H1 (cell line): ENCODE measurements at regions not wholly inside any gene's neighbourhood (a gene's known extent, or its start where the extent isn't known, plus 50 kb on each side); places are given as distances from the start of the nearest gene placed in this dataset.

Experiments used
- CTCF ChIA-PET: fragments of 300-600 bp; sonication (Branson Sonifier 250); formaldehyde crosslinking; loops from one replicate; lab custom pipeline; 2021; ENCODE audit not compliant: partially characterized antibody; lab: Charles Lee
- POLR2A ChIA-PET: fragments of 300-600 bp; sonication (Branson Sonifier 250); formaldehyde crosslinking; loops from one replicate; lab custom pipeline; 2021; ENCODE audit warnings: inconsistent platforms; ENCODE audit not compliant: partially characterized antibody; lab: Charles Lee
- DNase-seq, 2 experiments: peaks; one replicate each; pipeline versions ENCODE4 v3.0.0 to v3.0.0-alpha.2; 2010 to 2022; ENCODE audit warnings: low spot score in 2 of 2, low read depth in 1 of 2, mixed read lengths in 1 of 2
- FAIRE-seq: peaks from 2 replicates; lab custom pipeline; 2011; peaks lifted over from hg19 to GRCh38; lab: Jason Lieb, UNC
- H2AFZ ChIP-seq: 2 replicates; pipeline ENCODE4 v1.8.1; 2012; ENCODE audit warnings: low read length, inconsistent platforms
- H2AK5ac ChIP-seq: 2 replicates; pipeline ENCODE4 v1.6.1; 2013; ENCODE audit warnings: low read depth, low read length
- H2BK120ac ChIP-seq: replicated peaks from 2 replicates; pipeline ENCODE3; 2013; ENCODE audit warnings: low read depth, low read length, inconsistent platforms
- H2BK12ac ChIP-seq: 2 replicates; pipeline ENCODE4 v1.6.1; 2013; ENCODE audit warnings: low read depth, low read length
- H2BK15ac ChIP-seq: 2 replicates; pipeline ENCODE4 v1.6.1; 2013; ENCODE audit warnings: low read length
- H2BK20ac ChIP-seq: 2 replicates; pipeline ENCODE4 v1.6.1; 2013; ENCODE audit warnings: low read length
- H2BK5ac ChIP-seq: 2 replicates; pipeline ENCODE4 v1.6.1; 2013; ENCODE audit warnings: low read depth, low read length
- H3K14ac ChIP-seq: 2 replicates; pipeline ENCODE4 v1.6.1; 2013; ENCODE audit warnings: inconsistent platforms; ENCODE audit not compliant: insufficient read length
- H3K18ac ChIP-seq: 2 replicates; pipeline ENCODE4 v1.6.1; 2013; ENCODE audit warnings: low read length; ENCODE audit errors: extremely low read depth
- H3K23ac ChIP-seq: 2 replicates; pipeline ENCODE4 v1.6.1; 2013; ENCODE audit warnings: inconsistent platforms; ENCODE audit not compliant: insufficient read length
- H3K23me2 ChIP-seq: 2 replicates; pipeline ENCODE4 v1.6.1; 2013; ENCODE audit warnings: low read depth, low read length
- H3K27ac ChIP-seq: 2 replicates; pipeline ENCODE4 v1.6.1; 2011; ENCODE audit warnings: low read depth, low read length, inconsistent platforms
- H3K27me3 ChIP-seq, 4 experiments: replicated peaks in 1 of 4; 1 replicate in 1 of 4; 2 replicates in 3 of 4; pipeline versions ENCODE4 v1.6.1 to v1.8.1; 2011 to 2013; ENCODE audit warnings: low read length in 3 of 4, mild to moderate bottlenecking in 3 of 4, inconsistent platforms in 2 of 4, mixed read lengths in 2 of 4, moderate library complexity in 1 of 4; ENCODE audit not compliant: control insufficient read depth in 3 of 4, insufficient read depth in 3 of 4; ENCODE audit errors: extremely low read depth in 1 of 4
- H3K36me3 ChIP-seq, 4 experiments: 2 replicates each; pipeline versions ENCODE4 v1.6.1 to v1.8.1; 2011 to 2013; ENCODE audit warnings: mild to moderate bottlenecking in 4 of 4, low read length in 3 of 4, moderate library complexity in 2 of 4, control low read depth in 1 of 4, inconsistent platforms in 1 of 4; ENCODE audit not compliant: insufficient read depth in 4 of 4, control insufficient read depth in 2 of 4
- H3K4ac ChIP-seq: replicated peaks from 2 replicates; pipeline ENCODE3; 2013; ENCODE audit warnings: low read length, low read depth, mixed read lengths, inconsistent platforms; ENCODE audit not compliant: insufficient read length
- H3K4me1 ChIP-seq, 4 experiments: replicated peaks in 1 of 4; 1 replicate in 1 of 4; 2 replicates in 3 of 4; pipeline versions ENCODE4 v1.6.1 to v1.8.1; 2011 to 2013; ENCODE audit warnings: low read length in 3 of 4, inconsistent platforms in 2 of 4, mixed read lengths in 1 of 4; ENCODE audit not compliant: insufficient read depth in 4 of 4, control insufficient read depth in 3 of 4
- H3K4me2 ChIP-seq, 2 experiments: 2 replicates each; pipeline versions ENCODE4 v1.6.1 to v1.8.1; 2011 to 2013; ENCODE audit warnings: low read depth in 2 of 2, low read length in 2 of 2, control low read depth in 1 of 2, inconsistent platforms in 1 of 2, mild to moderate bottlenecking in 1 of 2; ENCODE audit not compliant: insufficient read depth in 1 of 2
- H3K4me3 ChIP-seq, 4 experiments: fragments of 200-600, 300-600 bp in 1 of 4; sonication (generic), shearing (Covaris generic), sonication (Bioruptor Twin) in 1 of 4; 2 replicates each; pipeline versions ENCODE4 v1.5.1 to v1.8.1; 2011 to 2016; ENCODE audit warnings: low read length in 4 of 4, low read depth in 3 of 4, control low read depth in 2 of 4, inconsistent platforms in 2 of 4, mild to moderate bottlenecking in 2 of 4, mixed read lengths in 1 of 4, moderate library complexity in 1 of 4; ENCODE audit not compliant: insufficient read depth in 2 of 4; ENCODE audit errors: extremely low read depth in 1 of 4
- H3K56ac ChIP-seq: replicated peaks from 2 replicates; pipeline ENCODE3; 2013; ENCODE audit warnings: low read depth, mild to moderate bottlenecking, mixed read lengths, low read length, inconsistent platforms; ENCODE audit not compliant: insufficient read length
- H3K79me1 ChIP-seq: 2 replicates; pipeline ENCODE4 v1.6.1; 2013; ENCODE audit warnings: low read depth, low read length, control low read depth
- H3K79me2 ChIP-seq, 2 experiments: 2 replicates each; pipeline versions ENCODE4 v1.6.1 to v1.8.1; 2012 to 2013; ENCODE audit warnings: low read length in 2 of 2, mild to moderate bottlenecking in 2 of 2, inconsistent platforms in 1 of 2; ENCODE audit not compliant: insufficient read depth in 2 of 2, control insufficient read depth in 1 of 2
- H3K9ac ChIP-seq, 4 experiments: replicated peaks in 1 of 4; 1 replicate in 1 of 4; 2 replicates in 3 of 4; pipeline versions ENCODE4 v1.6.1 to v1.8.1; 2011 to 2013; ENCODE audit warnings: low read depth in 3 of 4, low read length in 3 of 4, control low read depth in 2 of 4, mild to moderate bottlenecking in 2 of 4, moderate library complexity in 2 of 4, inconsistent platforms in 1 of 4; ENCODE audit errors: extremely low read depth in 1 of 4
- H3K9me3 ChIP-seq, 2 experiments: 2 replicates each; pipeline versions ENCODE4 v1.6.1 to v1.8.1; 2012 to 2013; ENCODE audit warnings: mild to moderate bottlenecking in 2 of 2, moderate library complexity in 2 of 2, control low read depth in 1 of 2, inconsistent platforms in 1 of 2, low read depth in 1 of 2, low read length in 1 of 2, mixed read lengths in 1 of 2; ENCODE audit not compliant: insufficient read depth in 2 of 2
- H4K20me1 ChIP-seq, 2 experiments: replicated peaks in 1 of 2; 2 replicates each; pipeline versions ENCODE3 to v1.8.1; 2011 to 2013; ENCODE audit warnings: inconsistent platforms in 2 of 2, low read length in 2 of 2, mild to moderate bottlenecking in 1 of 2; ENCODE audit not compliant: insufficient read depth in 2 of 2, control insufficient read depth in 1 of 2
- H4K5ac ChIP-seq: 2 replicates; pipeline ENCODE4 v1.6.1; 2013; ENCODE audit warnings: low read length, low read depth, mixed read lengths, inconsistent platforms; ENCODE audit not compliant: insufficient read length
- H4K8ac ChIP-seq: 2 replicates; pipeline ENCODE4 v1.8.0; 2013; ENCODE audit warnings: mild to moderate bottlenecking, moderate library complexity, low read length, inconsistent platforms; ENCODE audit not compliant: insufficient read depth; ENCODE audit errors: extremely low read depth
- H4K91ac ChIP-seq: replicated peaks from 2 replicates; pipeline ENCODE3; 2013; ENCODE audit warnings: low read length, mixed read lengths, inconsistent platforms; ENCODE audit not compliant: insufficient read length
- POLR2AphosphoS5 ChIP-seq: IDR thresholded peaks from 2 replicates; pipeline ENCODE4 v1.6.1; 2011; ENCODE audit warnings: low read depth, low read length
- SAP30 ChIP-seq: fragments of 300-600 bp; sonication (generic); IDR thresholded peaks from 2 replicates; pipeline ENCODE4 v1.7.1; 2012; ENCODE audit warnings: low read length, moderate library complexity, mild to moderate bottlenecking, inconsistent platforms; ENCODE audit not compliant: insufficient read depth, insufficient replicate concordance
- WGBS, 2 experiments: shearing (Covaris generic) in 1 of 2; methylation state at CpG; one replicate each; pipeline versions ENCODE4 v1.1.6 to v1.1.7; 2013 to 2015; ENCODE audit warnings: low lambda C conversion rate in 2 of 2, mixed read lengths in 2 of 2, inconsistent platforms in 1 of 2, low coverage in 1 of 2, missing lambda C conversion rate in 1 of 2; ENCODE audit not compliant: insufficient replicate concordance in 2 of 2, insufficient coverage in 1 of 2, insufficient read length in 1 of 2; ENCODE audit errors: extremely low coverage in 1 of 2, missing lambda C conversion rate in 1 of 2; 5-methylcytosine and 5-hydroxymethylcytosine counted together

DNA sequence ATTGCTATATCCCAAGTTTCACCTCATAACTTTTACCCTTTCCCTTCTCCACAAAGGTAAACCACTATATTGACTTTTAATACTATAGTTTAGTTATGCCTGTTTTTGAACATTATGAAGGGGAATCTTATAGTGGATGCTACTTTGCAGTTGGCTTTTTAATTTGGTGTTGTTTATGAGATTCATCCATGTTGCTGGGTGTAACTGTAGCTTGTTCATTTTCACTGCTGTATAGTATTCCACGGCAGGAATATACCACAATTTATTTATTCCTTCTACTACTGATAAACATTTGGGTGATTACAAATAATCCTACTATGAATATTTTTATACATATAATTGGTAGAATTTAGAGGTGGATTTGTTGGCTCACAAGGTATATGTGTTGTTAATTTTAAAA is 88.4 kb upstream of the NALF2 start:
- Histone ChIP-seq H3K79me1 (no peaks in the 10 kb centered on the region), H4K91ac (no peak overlapping the region), H4K8ac (no peak overlapping the region), H3K56ac (no peak overlapping the region), H2BK120ac (no peak overlapping the region), H4K5ac (no peak overlapping the region), H2AFZ (no peak overlapping the region), H2AK5ac (no peak overlapping the region), H3K79me2 (no peaks in the 10 kb centered on the region), H3K4me3 (no peak overlapping the region), H4K20me1 (no peaks in the 10 kb centered on the region), H2BK12ac (no peak overlapping the region), H3K14ac (no peak overlapping the region), H3K9ac (no peak overlapping the region), H3K23ac (no peak overlapping the region), H3K27me3 (no peaks in the 10 kb centered on the region), H2BK5ac (no peak overlapping the region), H3K27ac (no peak overlapping the region), H3K4me1 (no peaks in the 10 kb centered on the region), H3K36me3 (no peaks in the 10 kb centered on the region), H3K23me2 (no peaks in the 10 kb centered on the region), H3K18ac (no peak overlapping the region), H2BK20ac (no peak overlapping the region), H3K9me3 (no peaks in the 10 kb centered on the region; a peak in 1 of 4 replicates), H3K4ac (no peak overlapping the region), H3K4me2 (no peak overlapping the region), H2BK15ac (no peak overlapping the region)
- ChIA-PET POLR2A (no interaction called here), CTCF (no interaction called here)
- DNase-seq, result no peak
- no peak for TF ChIP-seq POLR2AphosphoS5
- no peak for TF ChIP-seq SAP30
- WGBS, 2 experiments, result 100% methylated on average over 1 of the region's 1 CpG; no CpG with 5 or more reads in 1 of the 2 experiments
- FAIRE-seq, result no peak
